Sigmoid colon (tissue), 4 donors: ENCODE measurements at regions not wholly inside any gene's neighbourhood (a gene's known extent, or its start where the extent isn't known, plus 50 kb on each side); places are given as distances from the start of the nearest gene placed in this dataset.

Experiments
- EP300 ChIP-seq, 4 donors: sonication (generic); formaldehyde crosslinking; IDR thresholded peaks; one replicate each; pipeline ENCODE4 v1.6.1; 2017; ENCODE audit warnings: antibody characterized with exemption in 4 of 4
- POLR2A ChIP-seq, 2 donors: fragments of 450-650 bp; IDR thresholded peaks; one replicate each; pipeline ENCODE4 v1.6.1; 2016; ENCODE audit warnings: antibody characterized with exemption in 2 of 2, mild to moderate bottlenecking in 2 of 2, moderate library complexity in 2 of 2
- POLR2AphosphoS5 ChIP-seq, 4 donors: sonication (generic); formaldehyde crosslinking; IDR thresholded peaks; one replicate each; pipeline ENCODE4 v1.6.1; 2017; ENCODE audit warnings: antibody characterized with exemption in 4 of 4
- TF ChIP-seq, protein P1 (sequence below), 4 experiments: fragments of 450-650 bp in 3 of 4; fragments of 200-600 bp in 1 of 4; IDR thresholded peaks; one replicate each; pipeline ENCODE4 v1.5.1; 2016 to 2019; ENCODE audit warnings: antibody characterized with exemption in 4 of 4, mild to moderate bottlenecking in 3 of 4, moderate library complexity in 2 of 4

DNA sequence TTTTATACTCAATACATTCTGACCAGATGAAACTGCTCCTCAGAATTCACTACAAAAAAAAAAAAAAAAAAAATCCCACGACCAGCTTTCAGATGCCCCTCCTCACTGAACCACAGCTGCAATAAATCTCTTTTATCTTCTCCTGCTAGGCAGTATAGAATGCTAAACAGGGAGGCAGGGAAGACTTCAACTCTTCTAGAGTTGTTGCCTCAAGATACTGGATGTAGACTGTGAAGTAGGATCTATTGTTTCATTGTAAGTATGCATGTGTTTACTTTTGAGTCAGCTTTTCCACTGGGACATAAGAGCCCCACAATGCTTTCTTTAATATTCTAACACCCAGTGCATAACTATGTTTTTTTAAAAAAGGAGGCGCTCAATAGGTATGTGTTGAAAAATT, 401.4 kb downstream of the TBL1XR1 start:
- TF ChIP-seq, protein P1, sequence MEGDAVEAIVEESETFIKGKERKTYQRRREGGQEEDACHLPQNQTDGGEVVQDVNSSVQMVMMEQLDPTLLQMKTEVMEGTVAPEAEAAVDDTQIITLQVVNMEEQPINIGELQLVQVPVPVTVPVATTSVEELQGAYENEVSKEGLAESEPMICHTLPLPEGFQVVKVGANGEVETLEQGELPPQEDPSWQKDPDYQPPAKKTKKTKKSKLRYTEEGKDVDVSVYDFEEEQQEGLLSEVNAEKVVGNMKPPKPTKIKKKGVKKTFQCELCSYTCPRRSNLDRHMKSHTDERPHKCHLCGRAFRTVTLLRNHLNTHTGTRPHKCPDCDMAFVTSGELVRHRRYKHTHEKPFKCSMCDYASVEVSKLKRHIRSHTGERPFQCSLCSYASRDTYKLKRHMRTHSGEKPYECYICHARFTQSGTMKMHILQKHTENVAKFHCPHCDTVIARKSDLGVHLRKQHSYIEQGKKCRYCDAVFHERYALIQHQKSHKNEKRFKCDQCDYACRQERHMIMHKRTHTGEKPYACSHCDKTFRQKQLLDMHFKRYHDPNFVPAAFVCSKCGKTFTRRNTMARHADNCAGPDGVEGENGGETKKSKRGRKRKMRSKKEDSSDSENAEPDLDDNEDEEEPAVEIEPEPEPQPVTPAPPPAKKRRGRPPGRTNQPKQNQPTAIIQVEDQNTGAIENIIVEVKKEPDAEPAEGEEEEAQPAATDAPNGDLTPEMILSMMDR (IDR thresholded peaks at IDR 0.05) = no peak
- no peak for TF ChIP-seq EP300 (IDR thresholded peaks at IDR 0.05)
- no peak for TF ChIP-seq POLR2AphosphoS5 (IDR thresholded peaks at IDR 0.05)
- TF ChIP-seq POLR2A (IDR thresholded peaks at IDR 0.05) = no peak
